HG03103 (cell line): ENCODE measurements at regions not wholly inside any gene's neighbourhood (a gene's known extent, or its start where the extent isn't known, plus 50 kb on each side); places are given as distances from the start of the nearest gene placed in this dataset.

Source experiments
- ATAC-seq: cut with Tn5 transposase; IDR thresholded peaks from one replicate; pipeline ENCODE4 v1.9.1; 2021; ENCODE audit warnings: low read depth; ENCODE audit not compliant: unreplicated experiment

DNA sequence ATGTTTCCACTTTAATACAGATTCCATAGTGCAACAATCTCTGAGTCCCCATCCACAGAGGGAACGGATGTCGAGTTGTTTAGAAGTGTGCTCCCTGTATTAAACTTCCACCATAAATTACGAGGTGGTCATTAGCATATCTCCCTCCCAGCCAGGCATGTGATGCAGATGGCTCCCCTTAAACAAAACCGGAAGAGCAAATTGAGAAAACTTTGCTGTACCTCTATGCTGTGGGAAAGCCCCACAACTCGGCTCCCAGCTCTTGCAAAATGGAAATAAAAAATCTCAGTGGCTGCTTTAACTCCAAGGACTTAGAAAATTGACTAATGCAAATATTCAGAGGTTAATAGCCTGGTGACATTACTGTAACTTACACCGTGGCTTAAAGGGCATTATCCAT, 290.9 kb downstream of the MAF start:
- no peak for ATAC-seq

DNA sequence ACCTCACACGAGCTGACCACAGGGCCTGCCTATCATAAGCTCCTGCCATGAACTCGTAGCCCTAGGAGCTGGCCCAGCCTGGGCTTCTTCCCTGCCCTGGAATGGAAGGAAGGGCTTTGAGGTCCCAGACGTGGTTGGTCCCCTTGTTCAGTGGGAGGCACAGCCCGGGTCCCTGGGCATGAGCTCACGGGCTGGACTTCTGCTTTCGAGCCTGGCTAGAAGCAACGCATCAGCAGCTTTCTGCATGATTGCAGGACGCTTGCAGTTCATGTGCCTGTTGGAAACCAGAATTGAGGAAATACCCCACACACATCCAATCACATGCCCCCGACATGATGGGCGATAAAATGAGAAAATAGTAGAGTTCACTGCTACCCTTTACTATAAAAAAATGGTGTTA, 293.3 kb downstream of the MAF start:
- ATAC-seq: no peak

DNA sequence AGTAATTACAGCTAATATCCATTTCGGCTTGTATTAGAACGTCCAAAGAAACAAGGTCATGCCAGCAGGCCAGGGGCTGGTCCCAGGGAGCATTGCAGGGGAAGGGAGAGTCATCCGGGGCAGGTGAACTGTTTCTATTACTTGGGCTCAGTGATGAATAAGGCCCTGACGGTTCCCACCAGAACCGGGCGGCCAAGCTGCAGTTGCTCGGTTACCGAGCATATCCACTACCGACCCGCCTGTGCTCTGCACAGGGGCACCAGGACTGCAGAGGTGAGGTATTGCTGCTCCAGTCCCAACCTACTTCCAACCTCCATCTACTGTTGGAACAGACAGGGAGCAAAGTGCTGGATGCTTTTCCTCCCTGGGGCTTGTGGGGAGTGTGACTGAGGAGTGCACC, 295.5 kb downstream of the MAF start:
- no peak for ATAC-seq

DNA sequence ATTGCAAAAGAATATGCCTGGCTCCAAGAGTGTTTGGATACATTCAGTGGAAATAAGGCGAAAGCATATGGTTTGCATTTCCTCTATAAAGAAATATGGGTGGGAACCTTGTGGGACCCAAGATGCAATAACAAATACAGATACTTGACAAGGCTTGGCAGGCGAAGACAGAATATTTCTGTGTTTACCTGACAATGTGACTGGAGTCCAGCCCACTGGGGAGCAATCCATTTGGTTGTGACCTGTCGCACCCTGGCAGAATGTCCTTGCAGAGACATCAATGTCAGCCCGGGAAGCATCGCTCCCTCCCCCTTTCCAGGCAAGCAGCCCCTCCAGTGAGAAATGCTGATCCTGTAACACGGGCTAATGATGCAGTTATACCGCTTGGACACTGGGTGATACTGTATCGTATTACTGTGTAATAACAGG, 296.6 kb downstream of the MAF start:
- no peak for ATAC-seq

DNA sequence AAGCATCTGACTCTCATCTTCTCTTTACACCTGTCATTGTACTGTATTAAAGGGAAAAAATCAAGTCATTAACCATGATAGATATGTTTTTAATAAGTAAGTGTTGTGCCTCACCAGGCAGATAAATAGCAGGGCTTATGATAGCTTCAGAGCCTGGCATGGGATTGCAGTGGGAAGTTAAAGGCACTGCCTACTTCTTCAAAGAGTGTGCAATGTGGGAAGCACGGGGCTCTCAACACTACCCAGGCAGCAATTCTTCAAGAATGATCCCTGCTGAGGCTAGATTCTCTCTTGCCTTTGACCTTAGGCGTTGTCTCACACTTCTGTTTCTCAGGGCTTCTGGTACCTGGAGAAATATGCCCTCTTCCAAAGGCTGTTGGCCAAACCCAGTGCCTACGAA, 297.3 kb downstream of the MAF start:
- no peak for ATAC-seq

DNA sequence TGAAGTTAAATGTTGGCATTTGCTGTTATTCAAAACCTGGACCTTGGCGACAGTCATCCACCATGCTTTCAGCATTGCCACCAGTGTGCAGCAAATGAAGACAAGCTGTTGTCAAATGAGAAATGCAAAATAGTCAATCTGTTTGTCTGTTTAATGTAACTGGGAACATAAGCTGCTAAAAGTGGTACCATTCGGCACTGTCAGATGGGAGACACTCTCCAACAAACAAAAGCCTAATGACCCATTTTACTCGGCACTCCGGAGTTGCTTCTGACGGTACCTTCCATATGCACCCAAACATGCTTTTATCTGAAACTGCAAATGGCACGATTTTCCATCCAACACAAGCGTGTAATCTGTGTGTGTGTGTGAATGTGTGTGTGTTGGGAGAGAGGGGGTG, 297.8 kb downstream of the MAF start:
- ATAC-seq: no peak

DNA sequence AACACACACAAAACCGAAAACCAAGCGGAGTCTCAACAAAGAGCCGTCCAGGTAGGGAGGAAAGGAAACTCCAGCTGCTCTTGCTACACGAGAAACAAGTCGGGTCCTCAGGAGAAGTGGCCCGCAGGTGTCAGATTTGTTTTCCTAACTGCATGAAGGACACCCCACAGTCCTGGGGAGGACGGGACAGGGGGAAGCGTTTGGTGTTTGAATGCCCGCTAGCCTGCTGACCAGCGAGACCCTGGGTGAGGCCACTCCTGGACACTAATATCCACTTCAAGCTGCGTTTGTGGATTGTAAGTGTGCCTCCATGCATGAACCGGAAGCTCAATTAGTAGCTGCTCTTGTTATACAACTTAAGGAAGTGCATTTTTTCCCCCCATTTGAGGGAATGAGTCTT, 299.5 kb downstream of the MAF start:
- ATAC-seq: no peak

DNA sequence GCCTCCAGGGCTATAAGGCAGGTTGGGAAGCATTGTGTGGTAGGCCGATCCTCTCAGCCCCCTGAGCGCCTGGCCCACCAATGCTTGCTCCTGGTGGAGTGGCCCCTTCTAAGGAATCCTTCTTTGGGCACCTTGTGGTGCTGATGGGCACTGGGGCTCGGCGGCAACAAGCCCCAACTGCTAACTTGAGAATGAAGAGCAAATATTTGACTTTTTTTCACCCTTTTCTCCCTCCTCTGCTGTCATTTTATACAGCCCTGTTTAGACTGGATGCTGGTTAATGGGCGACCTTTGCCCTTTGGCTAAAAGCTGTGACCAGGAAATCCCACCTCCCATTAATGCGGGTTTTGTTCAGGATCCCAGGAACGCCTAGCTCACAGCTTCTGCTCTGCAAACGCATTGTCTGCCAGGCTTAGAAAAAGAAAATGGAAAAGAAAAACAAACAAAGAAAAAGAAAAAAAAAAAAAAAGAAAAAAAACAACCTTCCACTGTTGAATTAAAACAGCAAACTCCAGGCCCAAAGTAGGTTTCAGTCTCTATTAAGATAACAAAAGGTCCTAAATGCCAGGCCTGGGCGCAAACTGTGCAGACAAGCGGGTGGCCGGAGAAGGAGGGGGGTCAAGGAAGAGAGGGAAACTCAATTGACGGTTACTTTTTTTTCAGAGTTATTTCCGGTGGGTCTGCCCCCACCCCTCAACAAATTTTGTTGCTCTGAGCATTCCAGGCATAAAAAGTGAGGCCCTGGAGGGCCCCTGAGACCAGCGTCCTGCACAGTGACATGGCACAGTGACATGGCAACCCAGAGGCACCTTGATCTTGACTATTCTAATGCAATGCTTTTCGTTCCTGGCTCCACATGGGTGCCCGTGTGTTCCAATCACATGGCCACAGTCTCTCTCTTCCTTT, 301.4 kb downstream of the MAF start:
- ATAC-seq: no peak

DNA sequence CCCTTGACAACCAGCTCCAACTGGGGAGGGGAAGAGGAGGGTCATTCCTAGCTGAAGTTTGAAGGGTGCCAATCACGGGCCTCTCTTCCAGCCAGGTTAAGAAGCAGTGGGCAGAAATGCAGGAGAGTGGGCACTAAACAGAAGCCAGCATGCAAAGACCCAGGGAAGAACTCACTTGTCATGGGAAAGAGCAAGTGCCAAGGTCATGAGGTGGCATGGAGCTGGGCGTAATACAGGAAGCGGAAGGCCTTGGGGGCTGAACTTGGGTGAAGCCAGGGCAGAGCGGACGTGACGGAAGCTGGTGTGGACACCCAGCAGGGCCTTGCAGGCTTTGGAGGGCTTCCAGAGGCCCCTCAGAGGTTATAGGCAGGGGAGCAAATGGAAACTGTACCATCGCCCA, 302.1 kb downstream of the MAF start:
- ATAC-seq: no peak

DNA sequence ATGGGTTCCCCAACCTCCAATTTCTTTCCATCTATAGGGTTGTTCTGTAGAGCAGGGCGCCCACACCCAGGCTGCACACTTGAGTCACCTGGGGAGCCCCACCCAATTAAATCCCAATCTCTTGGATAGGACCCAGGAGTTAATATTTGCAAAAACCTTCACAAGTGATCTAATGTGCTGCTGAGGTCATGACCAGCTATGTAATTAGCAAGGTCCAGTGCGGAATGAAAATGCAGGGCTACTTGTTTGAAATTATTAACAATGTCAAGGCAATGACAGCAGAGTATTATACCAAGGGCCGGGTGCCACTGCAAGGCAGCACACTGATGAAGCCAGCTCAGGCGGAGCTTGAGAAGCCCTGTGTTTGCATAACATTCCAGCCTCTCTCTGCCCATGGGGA, 302.7 kb downstream of the MAF start:
- no peak for ATAC-seq

DNA sequence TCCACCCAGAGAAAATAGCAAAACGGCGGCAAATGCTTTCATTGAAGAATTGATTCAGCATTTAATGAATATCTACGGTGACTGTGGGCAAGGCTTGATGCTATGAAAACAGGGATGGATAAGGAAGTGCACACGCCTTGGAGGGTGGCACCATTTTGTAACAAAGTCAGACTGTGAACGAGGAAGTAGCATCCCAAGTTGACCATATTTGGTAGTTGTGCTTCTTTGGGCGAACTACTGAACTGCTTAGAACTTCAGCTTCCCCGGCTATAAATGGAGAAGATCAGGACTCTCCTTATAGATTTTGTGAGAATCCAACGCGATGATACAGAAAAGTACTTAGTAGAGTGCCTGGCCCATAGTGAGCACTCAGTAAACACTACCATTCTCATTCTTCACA, 303.2 kb downstream of the MAF start:
- no peak for ATAC-seq

DNA sequence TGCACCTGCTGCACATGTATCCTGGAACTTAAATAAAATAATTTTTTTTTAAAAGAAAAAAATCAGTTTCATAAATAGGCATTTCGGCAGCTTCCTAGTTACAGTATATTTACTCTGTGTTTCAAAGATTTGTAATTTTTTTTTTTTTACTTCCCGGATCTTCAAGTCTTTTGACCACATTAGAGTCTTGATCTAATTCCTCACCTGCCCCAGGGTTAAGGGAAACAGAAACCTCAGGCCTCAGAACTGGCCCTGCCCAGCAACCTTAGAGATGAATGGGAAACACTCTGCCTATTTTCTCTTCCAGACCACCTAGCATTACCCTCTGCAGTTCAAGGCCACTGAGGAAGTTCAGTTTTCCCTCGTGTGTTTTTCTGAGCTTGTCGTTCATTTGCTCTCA, 304.0 kb downstream of the MAF start:
- ATAC-seq: no peak

DNA sequence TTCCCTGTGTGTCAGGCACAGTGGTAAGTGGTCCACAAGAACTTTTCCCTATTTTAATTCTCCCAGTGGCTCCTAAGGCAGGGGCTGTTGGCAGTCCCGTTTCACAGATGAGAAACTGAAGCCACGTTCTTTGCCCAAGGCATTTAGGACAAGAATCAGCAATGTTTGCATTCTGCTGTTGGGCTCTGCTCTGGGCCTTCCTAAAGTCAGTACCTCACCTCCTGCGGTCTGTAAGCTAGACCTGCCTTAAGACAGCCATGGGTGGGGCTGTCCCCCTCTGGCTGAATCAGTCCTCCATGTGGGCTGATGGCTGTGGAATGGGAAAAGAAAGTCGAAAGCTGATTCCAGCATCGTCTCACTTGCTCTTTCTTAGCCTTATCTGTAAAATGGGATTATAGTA, 304.8 kb downstream of the MAF start:
- ATAC-seq: no peak

DNA sequence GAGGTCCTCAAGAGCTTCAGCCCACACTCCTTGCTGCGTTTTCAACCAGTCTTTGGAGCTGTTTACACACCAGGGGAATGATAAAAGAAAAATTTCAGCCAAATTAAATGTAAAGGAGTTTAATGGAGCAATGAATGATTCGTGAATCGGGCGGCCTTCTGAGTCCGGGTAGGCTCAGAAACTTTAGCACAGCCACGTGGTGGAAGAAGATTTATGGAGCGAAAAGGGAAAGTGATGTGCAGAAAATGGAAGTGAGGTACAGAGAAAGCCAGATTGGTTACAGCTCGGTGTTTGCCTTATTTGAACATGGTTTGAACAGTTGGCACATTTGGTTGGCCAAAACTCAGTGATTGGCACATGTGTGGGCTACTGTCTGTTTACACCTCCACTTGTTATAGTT, 305.4 kb downstream of the MAF start:
- no peak for ATAC-seq

DNA sequence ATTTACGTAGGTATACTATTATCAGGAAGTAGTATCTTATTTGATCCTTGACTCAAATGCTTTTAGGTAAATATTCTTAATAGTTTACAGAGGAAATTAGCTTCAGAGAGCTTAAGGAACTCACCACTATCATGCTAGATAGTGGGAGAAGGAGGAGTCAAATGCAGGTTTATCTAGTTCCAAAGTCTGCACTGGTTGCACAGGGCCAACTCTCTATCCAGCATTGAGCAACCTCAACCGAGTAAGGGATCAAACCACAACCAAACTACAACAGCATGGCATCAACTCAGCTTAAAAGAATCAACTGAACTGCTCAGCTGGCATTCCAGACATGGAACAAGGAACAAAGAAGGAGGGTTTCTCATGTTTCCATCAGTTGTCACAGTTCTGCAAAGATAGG, 306.0 kb downstream of the MAF start:
- ATAC-seq: no peak

DNA sequence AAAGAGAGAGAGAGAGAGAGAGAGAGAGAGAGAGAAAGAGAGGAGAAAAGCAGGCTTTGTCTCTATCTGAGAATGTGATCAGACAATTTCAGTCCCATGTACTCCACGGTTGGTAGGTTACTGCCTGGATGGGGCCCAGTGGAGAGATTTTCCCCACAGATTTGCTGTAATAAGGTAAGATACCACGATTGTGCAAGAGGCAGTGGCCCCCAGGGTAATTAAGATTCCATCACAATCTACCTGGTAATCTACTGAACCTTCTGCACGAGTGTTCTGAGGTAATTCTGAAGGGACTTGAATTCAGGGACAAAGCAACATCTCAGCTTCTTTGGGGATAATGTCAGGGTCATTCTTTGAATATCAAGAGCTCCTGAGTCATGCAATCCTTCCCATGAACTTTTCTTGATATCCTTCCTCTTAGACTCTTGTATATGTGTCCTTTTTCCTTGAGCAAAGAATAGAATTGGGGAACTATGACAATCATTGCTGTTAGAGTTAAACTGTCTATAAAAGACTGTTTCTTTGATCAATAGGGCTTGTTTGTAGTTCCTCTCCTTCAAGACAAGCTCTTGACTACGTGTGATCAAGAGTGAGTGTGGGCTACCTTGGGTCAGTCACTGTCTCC, 306.6 kb downstream of the MAF start:
- no peak for ATAC-seq

DNA sequence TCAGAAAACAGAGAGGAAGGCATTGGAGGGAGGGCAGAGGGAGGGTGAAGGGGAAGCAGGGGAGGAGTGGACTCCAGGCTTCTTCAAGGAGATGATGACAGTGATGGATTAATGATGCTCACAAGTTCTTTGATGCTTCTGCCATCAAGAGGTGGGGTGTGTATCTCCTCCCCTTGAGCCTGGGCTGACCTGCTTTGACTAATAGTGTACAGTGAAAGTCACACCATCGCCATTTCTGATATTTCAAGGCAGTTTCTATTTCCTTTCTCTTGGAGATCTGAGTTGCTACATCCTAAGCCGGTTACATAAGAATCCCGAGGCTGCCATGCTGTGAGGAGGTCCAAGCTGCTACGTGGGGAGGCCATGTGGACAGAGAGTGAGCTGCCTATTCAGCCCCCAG, 312.5 kb downstream of the MAF start:
- ATAC-seq: no peak

DNA sequence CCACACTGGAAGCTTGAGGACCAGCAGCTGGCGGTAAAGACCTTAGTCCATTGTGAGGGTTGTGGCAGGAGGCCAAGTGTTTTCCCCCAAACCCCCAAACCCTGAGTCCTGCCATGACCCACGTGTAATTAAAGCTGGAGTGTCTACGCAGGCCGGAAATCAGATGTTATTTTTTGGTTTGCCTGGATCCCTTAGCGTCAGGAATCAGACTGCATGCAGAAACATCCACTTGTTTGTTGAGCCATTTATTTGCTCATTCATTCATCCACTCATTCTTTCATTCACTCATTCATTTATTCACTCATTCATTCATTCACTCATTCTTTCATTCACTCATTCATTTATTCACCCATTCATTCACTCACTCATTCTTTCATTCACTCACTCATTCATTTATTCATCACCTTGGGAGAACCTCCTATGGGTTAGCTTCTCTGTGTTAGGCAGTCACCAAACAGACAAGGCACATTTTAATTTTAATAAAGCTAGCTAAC, 313.1 kb downstream of the MAF start:
- no peak for ATAC-seq

DNA sequence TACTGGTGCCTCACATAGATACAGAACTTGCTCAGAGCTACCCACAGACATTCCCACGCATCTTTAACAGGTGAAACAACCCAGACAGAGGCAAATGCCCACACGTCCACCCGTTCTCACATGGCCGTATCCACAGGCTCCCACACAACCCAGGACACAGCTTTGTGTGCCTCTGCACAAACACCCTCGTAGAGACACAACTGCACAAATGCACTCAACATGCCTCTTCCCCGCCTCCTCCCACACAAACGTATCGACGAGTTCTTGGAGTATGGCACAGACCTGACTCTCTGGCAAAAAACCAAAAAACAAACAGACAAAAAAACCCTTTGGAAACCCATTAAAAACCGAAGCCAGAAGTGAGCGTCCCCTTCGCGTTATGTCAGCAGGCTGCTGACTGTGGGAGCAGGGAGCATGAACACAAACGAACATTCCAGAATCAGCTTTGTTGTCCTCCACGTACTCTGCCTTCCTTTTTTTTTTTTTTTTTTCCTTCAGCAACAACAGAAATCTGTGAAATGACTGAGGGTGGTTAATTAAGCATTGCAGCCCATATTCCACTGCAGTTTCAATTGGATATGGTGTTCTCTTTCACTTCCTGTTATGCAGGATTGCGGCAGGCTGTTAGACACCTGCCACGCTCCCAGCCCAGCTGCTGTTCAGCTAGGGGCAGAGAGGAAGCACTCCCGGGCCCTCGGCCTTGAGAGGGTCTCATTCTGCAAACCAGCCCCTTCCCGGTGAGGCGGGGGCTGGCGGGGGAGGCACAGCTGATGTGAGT, 313.7 kb downstream of the MAF start:
- peak; percentile 95 for ATAC-seq

DNA sequence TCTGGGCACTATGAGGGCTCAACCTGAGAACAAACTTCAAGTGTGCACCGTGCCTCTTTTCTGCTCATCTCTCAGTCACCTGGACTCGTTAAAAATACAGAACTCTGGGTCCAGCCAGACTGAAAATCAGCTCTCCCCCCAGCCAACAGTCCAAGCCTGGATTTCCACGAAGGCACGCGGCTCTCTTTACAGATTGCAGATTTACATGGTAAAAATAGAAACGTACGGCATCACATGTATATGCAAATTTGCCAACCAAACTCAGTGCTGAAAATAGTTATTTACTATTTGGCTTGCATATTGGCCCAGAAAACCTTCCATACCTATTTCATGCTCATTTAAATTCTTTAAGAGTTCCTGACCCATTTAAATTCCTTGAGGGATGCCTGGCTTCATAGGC, 315.8 kb downstream of the MAF start:
- ATAC-seq: no peak

DNA sequence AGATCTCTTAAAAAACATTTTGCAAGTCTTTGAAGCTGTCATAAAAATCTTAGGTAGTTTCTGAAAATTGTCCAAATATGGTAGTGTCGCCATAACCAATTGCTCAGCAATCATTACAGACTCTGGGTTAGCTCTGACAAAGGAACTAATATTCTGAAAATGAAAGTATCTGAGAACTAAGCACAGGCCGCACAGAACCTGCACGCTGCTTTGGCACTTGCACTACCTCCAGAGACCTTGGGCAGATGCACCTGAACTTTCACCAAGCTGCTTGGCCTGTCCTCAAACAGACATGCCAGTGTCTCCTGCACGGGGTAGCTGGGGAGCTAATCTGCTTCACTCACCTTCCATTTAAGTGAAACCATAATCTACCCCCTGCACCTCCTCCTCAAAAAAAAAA, 317.0 kb downstream of the MAF start:
- no peak for ATAC-seq
